HEK293T (cell line): ENCODE measurements at regions not wholly inside any gene's neighbourhood (a gene's known extent, or its start where the extent isn't known, plus 50 kb on each side); places are given as distances from the start of the nearest gene placed in this dataset.

Experiments
- ARNT ChIP-seq: fragments of 450-650 bp; IDR thresholded peaks from 2 replicates; pipeline ENCODE4 v1.6.1; 2017; ENCODE audit warnings: mild to moderate bottlenecking
- BHLHE40 ChIP-seq: fragments of 450-650 bp; IDR thresholded peaks from 2 replicates; pipeline ENCODE4 v1.6.1; 2016; ENCODE audit warnings: mild to moderate bottlenecking, moderate library complexity, borderline replicate concordance
- CTBP1 ChIP-seq: fragments of 450-650 bp; IDR thresholded peaks from 2 replicates; pipeline ENCODE4 v1.6.1; 2016; ENCODE audit warnings: borderline replicate concordance
- FOXA1 ChIP-seq: fragments of 450-650 bp; IDR thresholded peaks from 2 replicates; pipeline ENCODE4 v1.6.1; 2016; ENCODE audit warnings: mild to moderate bottlenecking
- FOXK2 ChIP-seq: fragments of 450-650 bp; IDR thresholded peaks from 2 replicates; pipeline ENCODE4 v1.6.1; 2016; ENCODE audit warnings: mild to moderate bottlenecking
- FOXM1 ChIP-seq: fragments of 450-650 bp; IDR thresholded peaks from 2 replicates; pipeline ENCODE4 v1.6.1; 2017; ENCODE audit warnings: mild to moderate bottlenecking, borderline replicate concordance
- L3MBTL2 ChIP-seq: fragments of 450-650 bp; conservative IDR thresholded peaks from 2 replicates; pipeline ENCODE4 v1.6.1; 2016; ENCODE audit warnings: mild to moderate bottlenecking
- LEF1 ChIP-seq: fragments of 450-650 bp; IDR thresholded peaks from 2 replicates; pipeline ENCODE4 v1.6.1; 2017; ENCODE audit warnings: mild to moderate bottlenecking, borderline replicate concordance
- NFRKB ChIP-seq: fragments of 450-650 bp; IDR thresholded peaks from 2 replicates; pipeline ENCODE4 v1.6.1; 2016; ENCODE audit warnings: mild to moderate bottlenecking, moderate library complexity
- SP1 ChIP-seq: fragments of 450-650 bp; IDR thresholded peaks from 2 replicates; pipeline ENCODE4 v1.6.1; 2017
- SUZ12 ChIP-seq: fragments of 450-650 bp; IDR thresholded peaks from 2 replicates; pipeline ENCODE4 v1.6.1; 2016; ENCODE audit warnings: mild to moderate bottlenecking
- TARDBP ChIP-seq: fragments of 450-650 bp; IDR thresholded peaks from 2 replicates; pipeline ENCODE4 v1.6.1; 2016
- ZNF384 ChIP-seq: fragments of 450-650 bp; IDR thresholded peaks from 2 replicates; pipeline ENCODE4 v1.6.1; 2016
- TF ChIP-seq, protein P1 (sequence below): fragments of 450-650 bp; IDR thresholded peaks from 2 replicates; pipeline ENCODE4 v1.6.1; 2016

DNA sequence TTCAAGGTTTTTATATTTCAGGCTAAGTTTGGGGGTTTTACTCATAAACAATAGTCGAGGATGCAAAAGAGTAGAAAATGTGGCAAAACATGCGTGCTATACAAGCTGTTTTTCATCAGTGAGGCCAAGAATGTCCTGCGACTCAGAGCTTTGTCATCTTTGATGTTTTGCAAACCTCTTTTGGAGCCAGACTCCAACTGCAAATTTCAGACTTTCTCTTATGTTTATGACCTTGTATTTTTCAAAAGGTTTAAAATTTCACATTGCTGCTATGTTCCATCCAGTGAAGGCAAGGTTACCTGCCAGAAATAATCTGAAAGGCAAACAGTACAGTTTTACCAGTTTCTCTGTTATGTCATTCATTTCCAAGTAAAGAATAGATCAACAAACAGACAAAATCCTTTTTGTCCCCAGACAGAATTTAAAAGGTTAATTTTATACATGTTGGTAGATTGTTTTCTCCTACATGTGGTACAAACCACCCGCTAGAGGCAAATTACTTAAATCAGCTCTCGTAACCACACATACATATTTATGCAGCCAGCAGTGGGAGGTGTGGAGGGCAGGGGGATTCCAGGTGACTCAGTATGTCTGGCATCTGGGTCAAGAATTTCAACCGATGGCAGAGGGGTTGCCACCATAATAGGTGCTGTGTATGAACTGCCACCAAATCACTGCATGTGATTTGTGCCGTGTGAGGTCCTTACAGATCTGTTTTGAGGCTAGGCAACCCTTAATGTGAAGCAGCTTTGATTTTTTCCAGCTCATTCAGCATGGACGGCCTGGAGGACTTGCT, 119.8 kb upstream of the CPM start:
- TF ChIP-seq, protein P1, sequence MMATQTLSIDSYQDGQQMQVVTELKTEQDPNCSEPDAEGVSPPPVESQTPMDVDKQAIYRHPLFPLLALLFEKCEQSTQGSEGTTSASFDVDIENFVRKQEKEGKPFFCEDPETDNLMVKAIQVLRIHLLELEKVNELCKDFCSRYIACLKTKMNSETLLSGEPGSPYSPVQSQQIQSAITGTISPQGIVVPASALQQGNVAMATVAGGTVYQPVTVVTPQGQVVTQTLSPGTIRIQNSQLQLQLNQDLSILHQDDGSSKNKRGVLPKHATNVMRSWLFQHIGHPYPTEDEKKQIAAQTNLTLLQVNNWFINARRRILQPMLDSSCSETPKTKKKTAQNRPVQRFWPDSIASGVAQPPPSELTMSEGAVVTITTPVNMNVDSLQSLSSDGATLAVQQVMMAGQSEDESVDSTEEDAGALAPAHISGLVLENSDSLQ = no peak
- TF ChIP-seq FOXM1 (no peak), SUZ12 (no peak), LEF1 (no peak), TARDBP (no peak), CTBP1 (no peak), SP1 (no peak), ZNF384 (no peak), NFRKB (no peak), FOXA1 (no peak), L3MBTL2 (no peak), BHLHE40 (no peak), ARNT (no peak), FOXK2 (no peak)
